Panc1 (cell line): ENCODE measurements at regions not wholly inside any gene's neighbourhood (a gene's known extent, or its start where the extent isn't known, plus 50 kb on each side); places are given as distances from the start of the nearest gene placed in this dataset.

Experiments
- ATAC-seq: fragments of 200-7000 bp; cut with Tn5 transposase; 2 replicates; pipeline ENCODE4 v1.9.1; 2020; ENCODE audit warnings: mild to moderate bottlenecking, moderate library complexity
- BruUV-seq: library from RNA; stranded (reverse); fragments of 400-500 nt; replicated peaks from 2 replicates; lab custom pipeline; 2021; lab: Mats Ljungman, UMichigan
- CTCF ChIA-PET: fragments of 300-600 bp; sonication (Branson Sonifier 250); formaldehyde crosslinking; loops from one replicate; lab custom pipeline; 2022; ENCODE audit warnings: antibody characterized with exemption; lab: Charles Lee
- POLR2A ChIA-PET: fragments of 300-600 bp; sonication (Branson Sonifier 250); formaldehyde crosslinking; loops from one replicate; lab custom pipeline; 2022; ENCODE audit warnings: antibody characterized with exemption; lab: Charles Lee
- DNase-seq: peaks from one replicate; pipeline ENCODE4 v3.0.0-alpha.2; 2010; ENCODE audit warnings: low read depth, low spot score
- H3K27ac ChIP-seq: 2 replicates; pipeline ENCODE4 v1.5.1; 2011; ENCODE audit warnings: mild to moderate bottlenecking, low read length, inconsistent platforms
- H3K27me3 ChIP-seq: fragments of 200-500 bp; sonication (Bioruptor generic); 2 replicates; pipeline ENCODE4 v1.6.0; 2014; ENCODE audit warnings: low read length, inconsistent platforms; ENCODE audit not compliant: control insufficient read depth, insufficient read depth
- H3K36me3 ChIP-seq: fragments of 200-500 bp; sonication (Bioruptor generic); 2 replicates; pipeline ENCODE4 v1.5.1; 2014; ENCODE audit warnings: inconsistent platforms, mild to moderate bottlenecking, low read length, moderate library complexity; ENCODE audit not compliant: control insufficient read depth, insufficient read depth
- H3K4me1 ChIP-seq: 2 replicates; pipeline ENCODE4 v1.5.1; 2011; ENCODE audit warnings: inconsistent platforms, mild to moderate bottlenecking, low read length, moderate library complexity; ENCODE audit not compliant: control insufficient read depth, insufficient read depth
- H3K4me3 ChIP-seq, 2 experiments: 2 replicates each; pipeline ENCODE4 v1.5.1; 2011 to 2012; ENCODE audit warnings: low read depth in 2 of 2, low read length in 2 of 2, mild to moderate bottlenecking in 2 of 2, inconsistent platforms in 1 of 2, moderate library complexity in 1 of 2
- H3K9me3 ChIP-seq: fragments of 200-500 bp; sonication (Bioruptor generic); 2 replicates; pipeline ENCODE4 v1.5.1; 2014; ENCODE audit warnings: low read depth, mild to moderate bottlenecking, inconsistent platforms, low read length, moderate library complexity; ENCODE audit not compliant: control insufficient read depth, insufficient read depth
- POLR2AphosphoS5 ChIP-seq: IDR thresholded peaks from 2 replicates; pipeline ENCODE4 v1.6.1; 2012; ENCODE audit warnings: mild to moderate bottlenecking, low read depth, low read length, moderate library complexity
- SIN3A ChIP-seq: IDR thresholded peaks from 2 replicates; pipeline ENCODE4 v1.6.1; 2012; ENCODE audit warnings: low read depth, mild to moderate bottlenecking, low read length, moderate library complexity, borderline replicate concordance; ENCODE audit not compliant: insufficient read depth
- TCF7L2 ChIP-seq: IDR thresholded peaks from 2 replicates; pipeline ENCODE4 v1.6.1; 2011; ENCODE audit warnings: mild to moderate bottlenecking, low read depth, low read length, inconsistent platforms
- in situ Hi-C: cut with HindIII; loops from 2 replicates; pipeline ENCODE4 v1.10.0; 2016; ENCODE audit warnings: low sequenced_read_pairs, low pct_unique_long_range_greater_than_20kb
- intact Hi-C: fragments of 100-400 bp; cut with micrococcal nuclease; formaldehyde crosslinking; loops from one replicate; pipeline ENCODE4 v1.10.0; 2022; ENCODE audit not compliant: unreplicated experiment
- TF ChIP-seq, protein P1 (sequence below): fragments of 450-650 bp; IDR thresholded peaks from 2 replicates; pipeline ENCODE4 v1.5.1; 2017; ENCODE audit warnings: mild to moderate bottlenecking
- TF ChIP-seq, protein P2 (sequence below), 2 experiments: IDR thresholded peaks; 2 replicates each; pipeline ENCODE4 v1.6.1; 2011 to 2012; ENCODE audit warnings: low read depth in 2 of 2, control low read depth in 1 of 2, low read length in 1 of 2, mild to moderate bottlenecking in 1 of 2, moderate library complexity in 1 of 2; ENCODE audit not compliant: insufficient read depth in 1 of 2

DNA sequence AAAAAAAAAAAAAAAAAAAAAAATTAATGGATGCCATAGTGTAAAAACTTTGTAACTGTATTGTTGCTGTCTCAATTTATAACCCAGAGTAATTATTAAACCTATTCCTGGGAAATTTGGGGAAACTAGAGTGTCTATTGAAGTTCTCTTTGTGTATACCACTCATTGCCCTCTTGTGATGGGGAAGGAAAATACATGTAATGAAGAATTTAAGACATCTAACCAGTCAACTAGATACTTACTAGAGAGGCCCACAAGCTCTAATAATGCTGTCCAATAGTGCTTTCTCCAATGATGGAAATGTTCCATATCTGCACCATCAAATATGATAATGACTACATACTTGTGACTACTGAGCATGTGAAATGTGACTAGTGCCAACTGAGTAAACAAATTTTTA, 168.5 kb upstream of the SLC39A10 start:
- CTCF ChIA-PET = no interaction called here
- DNase-seq (no peak), ATAC-seq (no peak)
- intact Hi-C loops (no loop called here), in situ Hi-C loops (no loop called here)
- POLR2A ChIA-PET = no interaction called here
- Histone ChIP-seq H3K36me3 (no peaks in the 10 kb centered on the region), H3K4me1 (peaks cover 19% of the 10 kb centered on the region), H3K9me3 (no peaks in the 10 kb centered on the region), H3K27ac (peak overlapping the region; percentile 84), H3K27me3 (no peaks in the 10 kb centered on the region), H3K4me3 (no peak overlapping the region)
- BruUV-seq = no TSS peak
- TF ChIP-seq SIN3A (no peak), TCF7L2 (no peak), POLR2AphosphoS5 (no peak)
- TF ChIP-seq, protein P1, sequence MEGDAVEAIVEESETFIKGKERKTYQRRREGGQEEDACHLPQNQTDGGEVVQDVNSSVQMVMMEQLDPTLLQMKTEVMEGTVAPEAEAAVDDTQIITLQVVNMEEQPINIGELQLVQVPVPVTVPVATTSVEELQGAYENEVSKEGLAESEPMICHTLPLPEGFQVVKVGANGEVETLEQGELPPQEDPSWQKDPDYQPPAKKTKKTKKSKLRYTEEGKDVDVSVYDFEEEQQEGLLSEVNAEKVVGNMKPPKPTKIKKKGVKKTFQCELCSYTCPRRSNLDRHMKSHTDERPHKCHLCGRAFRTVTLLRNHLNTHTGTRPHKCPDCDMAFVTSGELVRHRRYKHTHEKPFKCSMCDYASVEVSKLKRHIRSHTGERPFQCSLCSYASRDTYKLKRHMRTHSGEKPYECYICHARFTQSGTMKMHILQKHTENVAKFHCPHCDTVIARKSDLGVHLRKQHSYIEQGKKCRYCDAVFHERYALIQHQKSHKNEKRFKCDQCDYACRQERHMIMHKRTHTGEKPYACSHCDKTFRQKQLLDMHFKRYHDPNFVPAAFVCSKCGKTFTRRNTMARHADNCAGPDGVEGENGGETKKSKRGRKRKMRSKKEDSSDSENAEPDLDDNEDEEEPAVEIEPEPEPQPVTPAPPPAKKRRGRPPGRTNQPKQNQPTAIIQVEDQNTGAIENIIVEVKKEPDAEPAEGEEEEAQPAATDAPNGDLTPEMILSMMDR = no peak
- TF ChIP-seq, protein P2, sequence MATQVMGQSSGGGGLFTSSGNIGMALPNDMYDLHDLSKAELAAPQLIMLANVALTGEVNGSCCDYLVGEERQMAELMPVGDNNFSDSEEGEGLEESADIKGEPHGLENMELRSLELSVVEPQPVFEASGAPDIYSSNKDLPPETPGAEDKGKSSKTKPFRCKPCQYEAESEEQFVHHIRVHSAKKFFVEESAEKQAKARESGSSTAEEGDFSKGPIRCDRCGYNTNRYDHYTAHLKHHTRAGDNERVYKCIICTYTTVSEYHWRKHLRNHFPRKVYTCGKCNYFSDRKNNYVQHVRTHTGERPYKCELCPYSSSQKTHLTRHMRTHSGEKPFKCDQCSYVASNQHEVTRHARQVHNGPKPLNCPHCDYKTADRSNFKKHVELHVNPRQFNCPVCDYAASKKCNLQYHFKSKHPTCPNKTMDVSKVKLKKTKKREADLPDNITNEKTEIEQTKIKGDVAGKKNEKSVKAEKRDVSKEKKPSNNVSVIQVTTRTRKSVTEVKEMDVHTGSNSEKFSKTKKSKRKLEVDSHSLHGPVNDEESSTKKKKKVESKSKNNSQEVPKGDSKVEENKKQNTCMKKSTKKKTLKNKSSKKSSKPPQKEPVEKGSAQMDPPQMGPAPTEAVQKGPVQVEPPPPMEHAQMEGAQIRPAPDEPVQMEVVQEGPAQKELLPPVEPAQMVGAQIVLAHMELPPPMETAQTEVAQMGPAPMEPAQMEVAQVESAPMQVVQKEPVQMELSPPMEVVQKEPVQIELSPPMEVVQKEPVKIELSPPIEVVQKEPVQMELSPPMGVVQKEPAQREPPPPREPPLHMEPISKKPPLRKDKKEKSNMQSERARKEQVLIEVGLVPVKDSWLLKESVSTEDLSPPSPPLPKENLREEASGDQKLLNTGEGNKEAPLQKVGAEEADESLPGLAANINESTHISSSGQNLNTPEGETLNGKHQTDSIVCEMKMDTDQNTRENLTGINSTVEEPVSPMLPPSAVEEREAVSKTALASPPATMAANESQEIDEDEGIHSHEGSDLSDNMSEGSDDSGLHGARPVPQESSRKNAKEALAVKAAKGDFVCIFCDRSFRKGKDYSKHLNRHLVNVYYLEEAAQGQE (IDR thresholded peaks at IDR 0.05; ENCODE audit: insufficient read depth in 1 of 2, low read depth in 2 of 2, low read length in 1 of 2) = no peak

GRCh38 chr2:195486987-195487644, 169.9 kb upstream of the SLC39A10 start:
- H3K9me3 ChIP-seq = no peaks in the 10 kb centered on the region
- no peak overlapping the region for H3K4me3 ChIP-seq
- H3K4me1 ChIP-seq = peaks cover 19% of the 10 kb centered on the region
- intact Hi-C loops (no loop called here), in situ Hi-C loops (no loop called here)
- peak; percentile 12 for DNase-seq
- ATAC-seq = peak; percentile 86
- peak overlapping the region; percentile 84 for H3K27ac ChIP-seq
- ChIA-PET POLR2A (no interaction called here), CTCF (no interaction called here)
- TF ChIP-seq, protein P1 = no peak
- no peak for TF ChIP-seq POLR2AphosphoS5
- no peak for TF ChIP-seq TCF7L2
- TF ChIP-seq, protein P2 (IDR thresholded peaks at IDR 0.05; ENCODE audit: insufficient read depth in 1 of 2, low read depth in 2 of 2, low read length in 1 of 2) = no peak
- TF ChIP-seq SIN3A = no peak
- no peaks in the 10 kb centered on the region for H3K27me3 ChIP-seq
- H3K36me3 ChIP-seq = no peaks in the 10 kb centered on the region
- BruUV-seq = no TSS peak
